ENCODE measurements at regions not wholly inside any gene's neighbourhood (a gene's known extent, or its start where the extent isn't known, plus 50 kb on each side); places are given as distances from the start of the nearest gene placed in this dataset.

- WGBS, 2 experiments (ENCODE audit: insufficient coverage in 1 of 2, insufficient read length in 1 of 2), result 85 to 94% methylated on average over 3 to 5 of the region's 5 CpGs
- Mint-ChIP-seq H3K4me1 (peaks cover 11% of the 10 kb centered on the region), H3K27ac (no peak overlapping the region), H3K9me3 (no peaks in the 10 kb centered on the region), H3K4me3 (no peak overlapping the region), H3K27me3 (ENCODE audit: insufficient read depth) (peaks cover 2% of the 10 kb centered on the region), H3K36me3 (ENCODE audit: low read depth) (no peaks in the 10 kb centered on the region)
- no peak overlapping the region for H3K9ac ChIP-seq (ENCODE audit: extremely low read depth, low read length, poor library complexity, severe bottlenecking)
- no peaks in the 10 kb centered on the region for H3K9me3 ChIP-seq (ENCODE audit: control insufficient read depth, low read length)
- no peak overlapping the region for H3K4me3 ChIP-seq (ENCODE audit: low read length)
- no peak overlapping the region for H3K27ac ChIP-seq (ENCODE audit: low read depth, low read length)
- DNase-seq, result no peak
- H3K4me1 ChIP-seq (ENCODE audit: control insufficient read depth, insufficient read depth, low read length), result no peaks in the 10 kb centered on the region
- no peaks in the 10 kb centered on the region for H3K36me3 ChIP-seq (ENCODE audit: control insufficient read depth, insufficient read depth, low read length)
- no peaks in the 10 kb centered on the region for H3K27me3 ChIP-seq (ENCODE audit: control insufficient read depth, insufficient read depth, low read length, poor library complexity, severe bottlenecking)
- TF ChIP-seq CTCF (conservative IDR thresholded peaks at IDR 0.05), result no peak
These were observed 685.4 kb upstream of the CELF4 start for GRCh38 chr18:38250971-38251370.

- H3K4me1 Mint-ChIP-seq, result no peaks in the 10 kb centered on the region
- Histone ChIP-seq H3K4me3 (ENCODE audit: low read length) (no peak overlapping the region), H3K4me1 (ENCODE audit: control insufficient read depth, insufficient read depth, low read length) (no peaks in the 10 kb centered on the region), H3K27ac (ENCODE audit: low read depth, low read length) (no peak overlapping the region), H3K27me3 (ENCODE audit: control insufficient read depth, insufficient read depth, low read length, poor library complexity, severe bottlenecking) (no peaks in the 10 kb centered on the region), H3K9ac (ENCODE audit: extremely low read depth, low read length, poor library complexity, severe bottlenecking) (no peak overlapping the region), H3K9me3 (ENCODE audit: control insufficient read depth, low read length) (no peaks in the 10 kb centered on the region), H3K36me3 (ENCODE audit: control insufficient read depth, insufficient read depth, low read length) (no peaks in the 10 kb centered on the region)
- DNase-seq, result no peak
- H3K36me3 Mint-ChIP-seq (ENCODE audit: low read depth), result no peaks in the 10 kb centered on the region
- peaks cover 2% of the 10 kb centered on the region for H3K27me3 Mint-ChIP-seq (ENCODE audit: insufficient read depth)
- H3K9me3 Mint-ChIP-seq, result no peaks in the 10 kb centered on the region
- no peak overlapping the region for H3K27ac Mint-ChIP-seq
- WGBS, 2 experiments (ENCODE audit: insufficient coverage in 1 of 2, insufficient read length in 1 of 2), result 91% methylated on average over 3 of the region's 3 CpGs; no CpG with 5 or more reads in 1 of the 2 experiments
- H3K4me3 Mint-ChIP-seq, result no peak overlapping the region
- TF ChIP-seq CTCF (conservative IDR thresholded peaks at IDR 0.05), result no peak
These were observed 678.9 kb upstream of the CELF4 start for GRCh38 chr18:38244480-38244879.

GRCh38 chr18:38243291-38243690, 677.7 kb upstream of the CELF4 start:
- H3K4me3 ChIP-seq (ENCODE audit: low read length), result no peak overlapping the region
- no peak overlapping the region for H3K4me3 Mint-ChIP-seq
- DNase-seq, result no peak
- no peaks in the 10 kb centered on the region for H3K9me3 ChIP-seq (ENCODE audit: control insufficient read depth, low read length)
- no peaks in the 10 kb centered on the region for H3K4me1 ChIP-seq (ENCODE audit: control insufficient read depth, insufficient read depth, low read length)
- no peak overlapping the region for H3K27ac ChIP-seq (ENCODE audit: low read depth, low read length)
- H3K9me3 Mint-ChIP-seq, result no peaks in the 10 kb centered on the region
- 97 to 100% methylated on average over 1 to 2 of the region's 2 CpGs for WGBS, 2 experiments (ENCODE audit: insufficient coverage in 1 of 2, insufficient read length in 1 of 2)
- H3K36me3 Mint-ChIP-seq (ENCODE audit: low read depth), result no peaks in the 10 kb centered on the region
- no peaks in the 10 kb centered on the region for H3K36me3 ChIP-seq (ENCODE audit: control insufficient read depth, insufficient read depth, low read length)
- H3K27ac Mint-ChIP-seq, result no peak overlapping the region
- H3K9ac ChIP-seq (ENCODE audit: extremely low read depth, low read length, poor library complexity, severe bottlenecking), result no peak overlapping the region
- H3K27me3 ChIP-seq (ENCODE audit: control insufficient read depth, insufficient read depth, low read length, poor library complexity, severe bottlenecking), result no peaks in the 10 kb centered on the region
- peaks cover 2% of the 10 kb centered on the region for H3K27me3 Mint-ChIP-seq (ENCODE audit: insufficient read depth)
- TF ChIP-seq CTCF (conservative IDR thresholded peaks at IDR 0.05), result no peak
- no peaks in the 10 kb centered on the region for H3K4me1 Mint-ChIP-seq

Measured in endodermal cell (in vitro differentiated cells).